AG04450 (cell line): ENCODE measurements at regions not wholly inside any gene's neighbourhood (a gene's known extent, or its start where the extent isn't known, plus 50 kb on each side); places are given as distances from the start of the nearest gene placed in this dataset.

Experiments used
- CTCF ChIA-PET: fragments of 300-600, 350-600 bp; formaldehyde crosslinking; extraction: SDS; loops from one replicate; lab custom pipeline; 2022; ENCODE audit warnings: antibody characterized with exemption, inconsistent platforms; lab: Charles Lee
- POLR2A ChIA-PET: fragments of 350-600 bp; formaldehyde crosslinking; extraction: SDS; loops from one replicate; lab custom pipeline; 2021; ENCODE audit warnings: antibody characterized with exemption, inconsistent platforms; lab: Yijun Ruan, JAX
- DNase-seq: peaks from one replicate; pipeline ENCODE4 v3.0.0-alpha.2; 2011; ENCODE audit warnings: low read depth, low spot score
- H3K27ac ChIP-seq: one replicate; pipeline ENCODE4 v1.5.1; 2012; ENCODE audit warnings: low read depth, low read length, control low read depth
- H3K27me3 ChIP-seq: one replicate; pipeline ENCODE4 v1.6.0; 2012; ENCODE audit warnings: low read length; ENCODE audit not compliant: control insufficient read depth, insufficient read depth
- H3K4me3 ChIP-seq: 2 replicates; pipeline ENCODE4 v1.5.1; 2011; ENCODE audit warnings: mild to moderate bottlenecking, low read depth, low read length, control low read depth
- H3K9me3 ChIP-seq: 2 replicates; pipeline ENCODE4 v1.5.1; 2012; ENCODE audit warnings: low read length; ENCODE audit not compliant: control insufficient read depth, insufficient read depth
- CTCF ChIP-seq: IDR thresholded peaks from 2 replicates; pipeline ENCODE4 v1.5.1; 2011; ENCODE audit warnings: low read depth, low read length, control low read depth, inconsistent platforms

- H3K9me3 ChIP-seq, result peaks cover 28% of the 10 kb centered on the region
- no peak overlapping the region for H3K27ac ChIP-seq
- no peak for TF ChIP-seq CTCF
- H3K27me3 ChIP-seq, result no peaks in the 10 kb centered on the region
- ChIA-PET POLR2A (no interaction called here), CTCF (no interaction called here)
- H3K4me3 ChIP-seq, result no peak overlapping the region
- DNase-seq, result no peak
These were observed 141.2 kb upstream of the RNF32 start for GRCh38 chr7:156499247-156499881.

GRCh38 chr7:156497776-156498509, 142.6 kb upstream of the RNF32 start:
- no peak overlapping the region for H3K4me3 ChIP-seq
- CTCF ChIA-PET, result no interaction called here
- H3K9me3 ChIP-seq, result peaks cover 22% of the 10 kb centered on the region
- POLR2A ChIA-PET, result no interaction called here
- no peak overlapping the region for H3K27ac ChIP-seq
- H3K27me3 ChIP-seq, result no peaks in the 10 kb centered on the region
- DNase-seq, result no peak
- TF ChIP-seq CTCF, result no peak

- Histone ChIP-seq H3K9me3 (peaks cover 30% of the 10 kb centered on the region), H3K27ac (no peak overlapping the region), H3K4me3 (no peak overlapping the region), H3K27me3 (no peaks in the 10 kb centered on the region)
- ChIA-PET POLR2A (no interaction called here), CTCF (no interaction called here)
- no peak for DNase-seq
- no peak for TF ChIP-seq CTCF
These were observed 143.7 kb upstream of the RNF32 start for GRCh38 chr7:156496865-156497264.

GRCh38 chr7:156496363-156496769, 144.2 kb upstream of the RNF32 start:
- Histone ChIP-seq H3K27me3 (no peaks in the 10 kb centered on the region), H3K27ac (no peak overlapping the region), H3K9me3 (peaks cover 31% of the 10 kb centered on the region), H3K4me3 (no peak overlapping the region)
- ChIA-PET CTCF (no interaction called here), POLR2A (no interaction called here)
- TF ChIP-seq CTCF, result no peak
- DNase-seq, result no peak

GRCh38 chr7:156494960-156495359, 145.6 kb upstream of the RNF32 start:
- no peak overlapping the region for H3K4me3 ChIP-seq
- no peaks in the 10 kb centered on the region for H3K27me3 ChIP-seq
- ChIA-PET POLR2A (no interaction called here), CTCF (no interaction called here)
- no peak for DNase-seq
- H3K27ac ChIP-seq, result no peak overlapping the region
- TF ChIP-seq CTCF, result no peak
- peaks cover 31% of the 10 kb centered on the region for H3K9me3 ChIP-seq
